ENCODE measurements at regions not wholly inside any gene's neighbourhood (a gene's known extent, or its start where the extent isn't known, plus 50 kb on each side); places are given as distances from the start of the nearest gene placed in this dataset.
"Not testable (repeated sequence)": the region's sequence is repeated elsewhere in the genome, so short reads cannot be mapped to it uniquely, and the experiment has no call there.

DNA sequence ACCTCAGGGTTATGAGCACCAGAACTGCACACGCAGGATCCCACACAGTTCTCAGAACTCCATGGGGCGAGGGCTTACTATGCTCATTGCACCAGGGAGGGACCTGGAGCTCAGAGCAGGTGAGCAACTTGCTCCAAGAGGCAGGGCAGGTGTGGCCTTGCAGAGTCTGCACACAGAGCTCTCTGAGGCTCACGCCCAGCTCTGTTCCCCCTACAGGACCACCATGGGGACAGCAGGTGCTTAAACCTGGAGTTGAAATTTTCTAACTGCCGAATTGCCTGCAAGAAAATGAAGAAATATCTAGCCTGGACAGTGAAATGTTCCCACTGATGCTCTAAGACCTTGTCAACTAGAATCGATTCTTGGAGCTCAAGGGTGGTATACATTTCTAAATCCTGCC, 49.9 kb upstream of the MSMB start:
- H3K9me3 ChIP-seq (ENCODE audit: low read depth, low read length); H3K27me3 ChIP-seq (ENCODE audit: insufficient read depth, low read length); H3K4me3 ChIP-seq (ENCODE audit: low read length): not testable (repeated sequence)
- peaks cover 60% of the 10 kb centered on the region for H3K4me1 ChIP-seq (ENCODE audit: insufficient read depth, low read length)

DNA sequence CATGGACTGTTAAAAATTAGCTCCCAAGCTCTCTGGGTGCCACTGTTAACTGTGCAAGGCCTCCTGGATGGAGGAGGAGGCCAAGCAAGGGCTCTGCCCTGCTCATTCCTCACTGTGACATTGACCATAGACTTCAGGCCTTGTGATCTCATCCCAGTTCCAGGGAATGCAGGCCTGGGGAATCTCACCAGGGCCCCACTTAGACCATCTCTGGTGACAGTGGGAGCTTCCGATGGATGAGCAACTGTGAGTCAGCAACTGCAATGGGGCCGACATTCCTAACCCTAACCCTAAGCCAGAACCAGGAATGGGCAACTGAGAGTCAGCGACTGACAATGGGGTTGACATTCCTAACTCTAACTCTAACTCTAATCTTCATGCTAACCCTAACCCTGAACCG, 50.4 kb upstream of the MSMB start:
- Histone ChIP-seq H3K27me3 (ENCODE audit: insufficient read depth, low read length) (no peaks in the 10 kb centered on the region), H3K4me3 (ENCODE audit: low read length) (no peak overlapping the region), H3K4me1 (ENCODE audit: insufficient read depth, low read length) (peaks cover 55% of the 10 kb centered on the region), H3K9me3 (ENCODE audit: low read depth, low read length) (no peaks in the 10 kb centered on the region)

DNA sequence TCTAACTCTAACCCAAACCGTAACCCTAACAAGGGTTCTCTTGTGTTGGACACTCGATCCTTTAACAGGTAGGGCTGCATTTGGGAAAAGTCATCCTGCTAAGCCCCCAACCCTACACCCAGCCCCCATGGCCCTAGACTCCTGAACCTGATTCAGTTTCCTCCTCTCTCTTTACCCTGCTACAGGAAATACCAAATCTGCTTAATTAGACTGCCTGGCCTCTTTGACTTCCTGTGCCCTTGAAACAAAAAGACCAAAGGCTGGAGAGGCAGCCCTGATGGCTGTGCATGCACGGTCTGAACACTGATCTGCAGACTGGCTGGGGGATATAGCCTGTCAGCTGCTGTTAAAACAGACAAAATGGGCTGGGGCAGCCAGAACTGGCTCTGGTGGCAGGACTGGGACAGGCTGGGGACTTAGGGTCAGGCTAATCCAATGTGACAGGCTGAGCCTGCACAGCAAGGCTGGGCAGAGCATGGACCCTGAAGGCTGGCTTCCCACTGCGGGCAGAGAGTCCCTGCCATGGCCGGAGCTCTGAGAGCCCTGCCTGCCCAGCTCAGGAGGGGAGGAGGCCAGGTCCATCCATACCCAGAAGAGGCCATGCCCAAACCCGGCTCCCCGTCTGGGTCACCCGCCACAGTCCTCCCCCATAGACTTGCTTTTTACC, 51.0 kb upstream of the MSMB start:
- Histone ChIP-seq H3K4me3 (ENCODE audit: low read length) (no peak overlapping the region), H3K9me3 (ENCODE audit: low read depth, low read length) (no peaks in the 10 kb centered on the region), H3K27me3 (ENCODE audit: insufficient read depth, low read length) (no peaks in the 10 kb centered on the region), H3K4me1 (ENCODE audit: insufficient read depth, low read length) (peaks cover 49% of the 10 kb centered on the region)

DNA sequence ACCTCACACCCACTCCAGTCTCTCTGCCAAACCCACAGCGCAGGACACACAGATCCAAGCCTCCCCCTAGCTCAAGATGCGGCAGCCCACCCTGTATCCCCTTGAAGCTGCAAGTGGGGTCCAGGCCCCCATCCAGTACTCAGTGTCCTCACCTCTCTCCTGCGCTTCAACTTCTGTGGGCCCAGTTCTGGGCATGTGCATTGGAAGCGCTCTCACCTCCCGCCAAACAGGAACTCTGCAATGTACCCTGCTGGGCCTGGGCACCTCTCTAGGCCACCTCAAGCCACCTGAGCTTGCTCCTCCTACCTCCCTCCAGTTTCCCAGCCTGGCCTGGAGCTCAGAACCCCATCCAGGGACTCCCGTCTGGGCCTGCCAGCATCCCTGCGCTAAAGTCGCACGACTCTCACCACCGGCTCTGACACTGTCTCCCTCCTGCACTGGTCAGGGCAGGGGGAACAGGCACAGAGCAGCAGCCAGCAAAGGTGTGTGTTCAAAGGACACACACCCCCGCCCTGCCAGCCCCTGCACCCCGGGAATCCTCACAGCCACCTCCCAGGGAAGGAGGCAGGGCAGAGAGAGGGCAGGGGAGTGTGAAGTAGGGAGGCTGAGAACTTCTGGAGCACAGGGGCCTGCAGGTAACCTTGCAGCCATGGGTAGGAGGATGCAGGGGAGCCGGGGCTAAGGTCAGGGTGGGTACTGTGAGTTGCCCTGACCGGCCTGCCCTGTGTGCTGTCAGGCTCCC, 51.7 kb upstream of the MSMB start:
- Histone ChIP-seq H3K4me3 (ENCODE audit: low read length) (no peak overlapping the region), H3K4me1 (ENCODE audit: insufficient read depth, low read length) (peaks cover 42% of the 10 kb centered on the region), H3K27me3 (ENCODE audit: insufficient read depth, low read length) (no peaks in the 10 kb centered on the region), H3K9me3 (ENCODE audit: low read depth, low read length) (no peaks in the 10 kb centered on the region)

- peaks cover 35% of the 10 kb centered on the region for H3K4me1 ChIP-seq (ENCODE audit: insufficient read depth, low read length)
Observed at GRCh38 chr10:46098386-46098785, 52.3 kb upstream of the MSMB start.

DNA sequence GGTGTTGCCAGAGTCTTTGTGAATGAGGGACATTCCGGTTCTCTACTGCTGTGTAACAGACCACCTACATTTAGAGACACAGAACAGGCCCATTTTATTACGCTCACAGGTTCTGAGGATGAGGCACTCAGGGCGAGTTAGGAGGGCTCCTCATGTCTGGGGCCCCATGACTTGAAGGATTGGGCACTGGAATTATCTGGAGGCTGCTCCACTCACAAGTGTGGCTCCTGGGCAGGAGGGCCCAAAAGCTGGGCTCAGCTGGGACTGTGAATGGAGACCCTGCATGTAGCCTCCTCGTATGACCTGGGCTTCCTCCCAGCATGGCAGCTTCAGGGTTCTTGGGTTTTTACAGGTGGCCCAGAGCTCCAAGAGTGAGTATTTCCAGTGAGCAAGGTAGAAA, 52.9 kb upstream of the MSMB start:
- not testable (repeated sequence) for H3K4me3 ChIP-seq (ENCODE audit: low read length)
- peaks cover 33% of the 10 kb centered on the region for H3K4me1 ChIP-seq (ENCODE audit: insufficient read depth, low read length)

More at GRCh38 chr10:46098386-46098785, 52.3 kb upstream of the MSMB start:
- H3K27me3 ChIP-seq (ENCODE audit: insufficient read depth, low read length), result no peaks in the 10 kb centered on the region
- H3K4me3 ChIP-seq (ENCODE audit: low read length), result no peak overlapping the region
- H3K9me3 ChIP-seq (ENCODE audit: low read depth, low read length), result no peaks in the 10 kb centered on the region

GRCh38 chr10:46104071-46104585, 58.1 kb upstream of the MSMB start:
- H3K4me3 ChIP-seq (ENCODE audit: low read length), result no peak overlapping the region
- peaks cover 10% of the 10 kb centered on the region for H3K4me1 ChIP-seq (ENCODE audit: insufficient read depth, low read length)
- peaks cover 6% of the 10 kb centered on the region for H3K27me3 ChIP-seq (ENCODE audit: insufficient read depth, low read length)
- no peaks in the 10 kb centered on the region for H3K9me3 ChIP-seq (ENCODE audit: low read depth, low read length)

More for the DNA sequence above, 52.9 kb upstream of the MSMB start:
- not testable (repeated sequence) for H3K9me3 ChIP-seq (ENCODE audit: low read depth, low read length); H3K27me3 ChIP-seq (ENCODE audit: insufficient read depth, low read length)

GRCh38 chr10:46105416-46105815, 59.3 kb upstream of the MSMB start:
- not testable (repeated sequence) for H3K4me1 ChIP-seq (ENCODE audit: insufficient read depth, low read length); H3K9me3 ChIP-seq (ENCODE audit: low read depth, low read length); H3K4me3 ChIP-seq (ENCODE audit: low read length); H3K27me3 ChIP-seq (ENCODE audit: insufficient read depth, low read length)

GRCh38 chr10:46105856-46106409, 59.9 kb upstream of the MSMB start:
- peak overlapping the region; percentile 47 for H3K4me3 ChIP-seq (ENCODE audit: low read length)
- not testable (repeated sequence) for H3K9me3 ChIP-seq (ENCODE audit: low read depth, low read length); H3K4me1 ChIP-seq (ENCODE audit: insufficient read depth, low read length); H3K27me3 ChIP-seq (ENCODE audit: insufficient read depth, low read length)

GRCh38 chr10:46106410-46107255, 60.6 kb upstream of the MSMB start:
- H3K4me3 ChIP-seq (ENCODE audit: low read length), result peak overlapping the region; percentile 47
- H3K27me3 ChIP-seq (ENCODE audit: insufficient read depth, low read length), result peaks cover 6% of the 10 kb centered on the region
- peaks cover 10% of the 10 kb centered on the region for H3K4me1 ChIP-seq (ENCODE audit: insufficient read depth, low read length)
- no peaks in the 10 kb centered on the region for H3K9me3 ChIP-seq (ENCODE audit: low read depth, low read length)

GRCh38 chr10:46108158-46108499, 62.1 kb upstream of the MSMB start:
- not testable (repeated sequence) for H3K9me3 ChIP-seq (ENCODE audit: low read depth, low read length); H3K27me3 ChIP-seq (ENCODE audit: insufficient read depth, low read length); H3K4me3 ChIP-seq (ENCODE audit: low read length); H3K4me1 ChIP-seq (ENCODE audit: insufficient read depth, low read length)

- not testable (repeated sequence) for H3K27me3 ChIP-seq (ENCODE audit: insufficient read depth, low read length); H3K4me1 ChIP-seq (ENCODE audit: insufficient read depth, low read length); H3K9me3 ChIP-seq (ENCODE audit: low read depth, low read length); H3K4me3 ChIP-seq (ENCODE audit: low read length)
Observed at GRCh38 chr10:46154271-46154670, 108.2 kb upstream of the MSMB start.

- not testable (repeated sequence) for H3K4me1 ChIP-seq (ENCODE audit: insufficient read depth, low read length); H3K4me3 ChIP-seq (ENCODE audit: low read length); H3K27me3 ChIP-seq (ENCODE audit: insufficient read depth, low read length); H3K9me3 ChIP-seq (ENCODE audit: low read depth, low read length)
Observed at GRCh38 chr10:46154683-46155082, 108.6 kb upstream of the MSMB start.

- not testable (repeated sequence) for H3K4me1 ChIP-seq (ENCODE audit: insufficient read depth, low read length); H3K9me3 ChIP-seq (ENCODE audit: low read depth, low read length); H3K27me3 ChIP-seq (ENCODE audit: insufficient read depth, low read length); H3K4me3 ChIP-seq (ENCODE audit: low read length)
Observed at GRCh38 chr10:46156866-46157265, 110.8 kb upstream of the MSMB start.

- no peak overlapping the region for H3K4me3 ChIP-seq (ENCODE audit: low read length)
- no peaks in the 10 kb centered on the region for H3K27me3 ChIP-seq (ENCODE audit: insufficient read depth, low read length)
- peaks cover 4% of the 10 kb centered on the region for H3K9me3 ChIP-seq (ENCODE audit: low read depth, low read length)
- no peaks in the 10 kb centered on the region for H3K4me1 ChIP-seq (ENCODE audit: insufficient read depth, low read length)
Observed at GRCh38 chr10:46169736-46170135, 117.1 kb upstream of the ANTXRL start.
